ENCODE measurements at regions not wholly inside any gene's neighbourhood (a gene's known extent, or its start where the extent isn't known, plus 50 kb on each side); places are given as distances from the start of the nearest gene placed in this dataset.

DNA sequence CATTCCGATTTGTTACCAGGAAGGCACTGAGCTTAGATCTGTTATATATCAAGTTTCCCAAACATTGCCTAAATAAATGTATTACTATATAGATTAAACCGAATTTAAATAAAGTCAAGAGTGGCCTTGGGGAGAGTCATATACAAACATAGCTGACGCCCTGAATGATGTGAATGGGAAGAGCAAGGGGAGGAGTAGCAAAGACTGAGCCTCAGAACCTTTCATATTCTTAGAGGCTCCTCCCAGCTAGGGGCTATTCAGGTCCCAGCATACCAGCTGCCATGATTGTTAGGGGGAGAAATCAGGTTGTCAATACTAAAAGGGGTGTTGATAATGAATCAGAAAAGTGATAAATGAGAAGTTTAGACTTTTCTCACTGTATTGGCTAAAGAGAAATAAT, 64.7 kb upstream of the ITGB1 start (continued):
- TF ChIP-seq, protein P1, sequence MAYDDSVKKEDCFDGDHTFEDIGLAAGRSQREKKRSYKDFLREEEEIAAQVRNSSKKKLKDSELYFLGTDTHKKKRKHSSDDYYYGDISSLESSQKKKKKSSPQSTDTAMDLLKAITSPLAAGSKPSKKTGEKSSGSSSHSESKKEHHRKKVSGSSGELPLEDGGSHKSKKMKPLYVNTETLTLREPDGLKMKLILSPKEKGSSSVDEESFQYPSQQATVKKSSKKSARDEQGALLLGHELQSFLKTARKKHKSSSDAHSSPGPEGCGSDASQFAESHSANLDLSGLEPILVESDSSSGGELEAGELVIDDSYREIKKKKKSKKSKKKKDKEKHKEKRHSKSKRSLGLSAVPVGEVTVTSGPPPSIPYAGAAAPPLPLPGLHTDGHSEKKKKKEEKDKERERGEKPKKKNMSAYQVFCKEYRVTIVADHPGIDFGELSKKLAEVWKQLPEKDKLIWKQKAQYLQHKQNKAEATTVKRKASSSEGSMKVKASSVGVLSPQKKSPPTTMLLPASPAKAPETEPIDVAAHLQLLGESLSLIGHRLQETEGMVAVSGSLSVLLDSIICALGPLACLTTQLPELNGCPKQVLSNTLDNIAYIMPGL (CRISPR knock-in tag; IDR thresholded peaks at IDR 0.05): no peak
- no peak for TF ChIP-seq TCF7 (CRISPR knock-in tag; IDR thresholded peaks at IDR 0.05; ENCODE audit: low read depth)
- no peak for TF ChIP-seq CREB1 (CRISPR knock-in tag; IDR thresholded peaks at IDR 0.05)
- no peak for TF ChIP-seq ZBTB21 (CRISPR knock-in tag; IDR thresholded peaks at IDR 0.05; ENCODE audit: borderline replicate concordance)
- no peak for TF ChIP-seq ZNF232 (CRISPR knock-in tag; IDR thresholded peaks at IDR 0.05)
- TF ChIP-seq, protein P2, sequence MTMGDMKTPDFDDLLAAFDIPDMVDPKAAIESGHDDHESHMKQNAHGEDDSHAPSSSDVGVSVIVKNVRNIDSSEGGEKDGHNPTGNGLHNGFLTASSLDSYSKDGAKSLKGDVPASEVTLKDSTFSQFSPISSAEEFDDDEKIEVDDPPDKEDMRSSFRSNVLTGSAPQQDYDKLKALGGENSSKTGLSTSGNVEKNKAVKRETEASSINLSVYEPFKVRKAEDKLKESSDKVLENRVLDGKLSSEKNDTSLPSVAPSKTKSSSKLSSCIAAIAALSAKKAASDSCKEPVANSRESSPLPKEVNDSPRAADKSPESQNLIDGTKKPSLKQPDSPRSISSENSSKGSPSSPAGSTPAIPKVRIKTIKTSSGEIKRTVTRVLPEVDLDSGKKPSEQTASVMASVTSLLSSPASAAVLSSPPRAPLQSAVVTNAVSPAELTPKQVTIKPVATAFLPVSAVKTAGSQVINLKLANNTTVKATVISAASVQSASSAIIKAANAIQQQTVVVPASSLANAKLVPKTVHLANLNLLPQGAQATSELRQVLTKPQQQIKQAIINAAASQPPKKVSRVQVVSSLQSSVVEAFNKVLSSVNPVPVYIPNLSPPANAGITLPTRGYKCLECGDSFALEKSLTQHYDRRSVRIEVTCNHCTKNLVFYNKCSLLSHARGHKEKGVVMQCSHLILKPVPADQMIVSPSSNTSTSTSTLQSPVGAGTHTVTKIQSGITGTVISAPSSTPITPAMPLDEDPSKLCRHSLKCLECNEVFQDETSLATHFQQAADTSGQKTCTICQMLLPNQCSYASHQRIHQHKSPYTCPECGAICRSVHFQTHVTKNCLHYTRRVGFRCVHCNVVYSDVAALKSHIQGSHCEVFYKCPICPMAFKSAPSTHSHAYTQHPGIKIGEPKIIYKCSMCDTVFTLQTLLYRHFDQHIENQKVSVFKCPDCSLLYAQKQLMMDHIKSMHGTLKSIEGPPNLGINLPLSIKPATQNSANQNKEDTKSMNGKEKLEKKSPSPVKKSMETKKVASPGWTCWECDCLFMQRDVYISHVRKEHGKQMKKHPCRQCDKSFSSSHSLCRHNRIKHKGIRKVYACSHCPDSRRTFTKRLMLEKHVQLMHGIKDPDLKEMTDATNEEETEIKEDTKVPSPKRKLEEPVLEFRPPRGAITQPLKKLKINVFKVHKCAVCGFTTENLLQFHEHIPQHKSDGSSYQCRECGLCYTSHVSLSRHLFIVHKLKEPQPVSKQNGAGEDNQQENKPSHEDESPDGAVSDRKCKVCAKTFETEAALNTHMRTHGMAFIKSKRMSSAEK (CRISPR knock-in tag; IDR thresholded peaks at IDR 0.05; ENCODE audit: borderline replicate concordance): no peak
- TF ChIP-seq, protein P3, sequence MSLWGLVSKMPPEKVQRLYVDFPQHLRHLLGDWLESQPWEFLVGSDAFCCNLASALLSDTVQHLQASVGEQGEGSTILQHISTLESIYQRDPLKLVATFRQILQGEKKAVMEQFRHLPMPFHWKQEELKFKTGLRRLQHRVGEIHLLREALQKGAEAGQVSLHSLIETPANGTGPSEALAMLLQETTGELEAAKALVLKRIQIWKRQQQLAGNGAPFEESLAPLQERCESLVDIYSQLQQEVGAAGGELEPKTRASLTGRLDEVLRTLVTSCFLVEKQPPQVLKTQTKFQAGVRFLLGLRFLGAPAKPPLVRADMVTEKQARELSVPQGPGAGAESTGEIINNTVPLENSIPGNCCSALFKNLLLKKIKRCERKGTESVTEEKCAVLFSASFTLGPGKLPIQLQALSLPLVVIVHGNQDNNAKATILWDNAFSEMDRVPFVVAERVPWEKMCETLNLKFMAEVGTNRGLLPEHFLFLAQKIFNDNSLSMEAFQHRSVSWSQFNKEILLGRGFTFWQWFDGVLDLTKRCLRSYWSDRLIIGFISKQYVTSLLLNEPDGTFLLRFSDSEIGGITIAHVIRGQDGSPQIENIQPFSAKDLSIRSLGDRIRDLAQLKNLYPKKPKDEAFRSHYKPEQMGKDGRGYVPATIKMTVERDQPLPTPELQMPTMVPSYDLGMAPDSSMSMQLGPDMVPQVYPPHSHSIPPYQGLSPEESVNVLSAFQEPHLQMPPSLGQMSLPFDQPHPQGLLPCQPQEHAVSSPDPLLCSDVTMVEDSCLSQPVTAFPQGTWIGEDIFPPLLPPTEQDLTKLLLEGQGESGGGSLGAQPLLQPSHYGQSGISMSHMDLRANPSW (CRISPR knock-in tag; conservative IDR thresholded peaks at IDR 0.05; ENCODE audit: low read depth): no peak
- TF ChIP-seq, protein P4, sequence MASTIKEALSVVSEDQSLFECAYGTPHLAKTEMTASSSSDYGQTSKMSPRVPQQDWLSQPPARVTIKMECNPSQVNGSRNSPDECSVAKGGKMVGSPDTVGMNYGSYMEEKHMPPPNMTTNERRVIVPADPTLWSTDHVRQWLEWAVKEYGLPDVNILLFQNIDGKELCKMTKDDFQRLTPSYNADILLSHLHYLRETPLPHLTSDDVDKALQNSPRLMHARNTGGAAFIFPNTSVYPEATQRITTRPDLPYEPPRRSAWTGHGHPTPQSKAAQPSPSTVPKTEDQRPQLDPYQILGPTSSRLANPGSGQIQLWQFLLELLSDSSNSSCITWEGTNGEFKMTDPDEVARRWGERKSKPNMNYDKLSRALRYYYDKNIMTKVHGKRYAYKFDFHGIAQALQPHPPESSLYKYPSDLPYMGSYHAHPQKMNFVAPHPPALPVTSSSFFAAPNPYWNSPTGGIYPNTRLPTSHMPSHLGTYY (CRISPR knock-in tag; IDR thresholded peaks at IDR 0.05): no peak

DNA sequence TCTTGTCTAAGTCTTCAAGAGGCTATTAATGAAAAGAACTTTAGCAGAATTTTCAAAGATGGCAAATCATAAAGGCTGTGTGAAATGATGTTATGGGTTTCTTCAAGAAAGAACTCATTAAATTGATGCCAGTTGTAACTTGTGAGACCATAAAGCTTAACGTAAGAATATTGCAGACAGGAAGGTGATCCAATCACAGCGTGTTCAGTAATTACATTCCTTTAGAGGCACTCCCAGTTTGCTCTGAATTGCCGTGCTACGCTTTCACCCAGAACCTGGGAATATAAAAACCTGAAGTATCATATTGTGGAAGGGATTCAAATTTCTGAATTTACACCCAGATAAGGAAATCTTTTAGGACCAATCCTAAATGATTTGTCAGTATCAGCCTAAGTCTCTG, 64.1 kb upstream of the ITGB1 start:
- ChIA-PET POLR2A (no interaction called here), CTCF (interaction anchor here (1.2 kb wide), 1 partner anchor 13 kb away, joined by 6 read pairs; no protein-coding TSS in a partner anchor)
- no peak overlapping the region for H3K4me3 Mint-ChIP-seq
- H3K36me3 Mint-ChIP-seq: no peaks in the 10 kb centered on the region
- H3K27me3 Mint-ChIP-seq (ENCODE audit: low read depth): no peaks in the 10 kb centered on the region
- no peak for ATAC-seq
- H3K27ac Mint-ChIP-seq: no peak overlapping the region
- peaks cover 41% of the 10 kb centered on the region for H3K4me1 Mint-ChIP-seq
- H3K9me3 Mint-ChIP-seq: peaks cover 3% of the 10 kb centered on the region
- DNase-seq (ENCODE audit: low spot score): no peak
- TF ChIP-seq HMGA2 (CRISPR knock-in tag; IDR thresholded peaks at IDR 0.05): no peak
- no peak for TF ChIP-seq ZBTB21 (CRISPR knock-in tag; IDR thresholded peaks at IDR 0.05; ENCODE audit: borderline replicate concordance)
- TF ChIP-seq ZNF317 (CRISPR knock-in tag; IDR thresholded peaks at IDR 0.05; ENCODE audit: borderline replicate concordance, low read depth): no peak
- TF ChIP-seq, protein P1 (CRISPR knock-in tag; IDR thresholded peaks at IDR 0.05): no peak
- TF ChIP-seq, protein P5, sequence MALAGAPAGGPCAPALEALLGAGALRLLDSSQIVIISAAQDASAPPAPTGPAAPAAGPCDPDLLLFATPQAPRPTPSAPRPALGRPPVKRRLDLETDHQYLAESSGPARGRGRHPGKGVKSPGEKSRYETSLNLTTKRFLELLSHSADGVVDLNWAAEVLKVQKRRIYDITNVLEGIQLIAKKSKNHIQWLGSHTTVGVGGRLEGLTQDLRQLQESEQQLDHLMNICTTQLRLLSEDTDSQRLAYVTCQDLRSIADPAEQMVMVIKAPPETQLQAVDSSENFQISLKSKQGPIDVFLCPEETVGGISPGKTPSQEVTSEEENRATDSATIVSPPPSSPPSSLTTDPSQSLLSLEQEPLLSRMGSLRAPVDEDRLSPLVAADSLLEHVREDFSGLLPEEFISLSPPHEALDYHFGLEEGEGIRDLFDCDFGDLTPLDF (CRISPR knock-in tag; IDR thresholded peaks at IDR 0.05): no peak
- TF ChIP-seq ESRRA (CRISPR knock-in tag; IDR thresholded peaks at IDR 0.05; ENCODE audit: borderline replicate concordance): no peak
- no peak for TF ChIP-seq NR1H2 (CRISPR knock-in tag; IDR thresholded peaks at IDR 0.05)
- TF ChIP-seq, protein P6, sequence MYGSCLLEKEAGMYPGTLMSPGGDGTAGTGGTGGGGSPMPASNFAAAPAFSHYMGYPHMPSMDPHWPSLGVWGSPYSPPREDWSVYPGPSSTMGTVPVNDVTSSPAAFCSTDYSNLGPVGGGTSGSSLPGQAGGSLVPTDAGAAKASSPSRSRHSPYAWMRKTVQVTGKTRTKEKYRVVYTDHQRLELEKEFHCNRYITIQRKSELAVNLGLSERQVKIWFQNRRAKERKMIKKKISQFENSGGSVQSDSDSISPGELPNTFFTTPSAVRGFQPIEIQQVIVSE (CRISPR knock-in tag; IDR thresholded peaks at IDR 0.05; ENCODE audit: borderline replicate concordance): no peak
- TF ChIP-seq, protein P7, sequence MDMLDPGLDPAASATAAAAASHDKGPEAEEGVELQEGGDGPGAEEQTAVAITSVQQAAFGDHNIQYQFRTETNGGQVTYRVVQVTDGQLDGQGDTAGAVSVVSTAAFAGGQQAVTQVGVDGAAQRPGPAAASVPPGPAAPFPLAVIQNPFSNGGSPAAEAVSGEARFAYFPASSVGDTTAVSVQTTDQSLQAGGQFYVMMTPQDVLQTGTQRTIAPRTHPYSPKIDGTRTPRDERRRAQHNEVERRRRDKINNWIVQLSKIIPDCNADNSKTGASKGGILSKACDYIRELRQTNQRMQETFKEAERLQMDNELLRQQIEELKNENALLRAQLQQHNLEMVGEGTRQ (CRISPR knock-in tag; IDR thresholded peaks at IDR 0.05): no peak
- TF ChIP-seq, protein P8, sequence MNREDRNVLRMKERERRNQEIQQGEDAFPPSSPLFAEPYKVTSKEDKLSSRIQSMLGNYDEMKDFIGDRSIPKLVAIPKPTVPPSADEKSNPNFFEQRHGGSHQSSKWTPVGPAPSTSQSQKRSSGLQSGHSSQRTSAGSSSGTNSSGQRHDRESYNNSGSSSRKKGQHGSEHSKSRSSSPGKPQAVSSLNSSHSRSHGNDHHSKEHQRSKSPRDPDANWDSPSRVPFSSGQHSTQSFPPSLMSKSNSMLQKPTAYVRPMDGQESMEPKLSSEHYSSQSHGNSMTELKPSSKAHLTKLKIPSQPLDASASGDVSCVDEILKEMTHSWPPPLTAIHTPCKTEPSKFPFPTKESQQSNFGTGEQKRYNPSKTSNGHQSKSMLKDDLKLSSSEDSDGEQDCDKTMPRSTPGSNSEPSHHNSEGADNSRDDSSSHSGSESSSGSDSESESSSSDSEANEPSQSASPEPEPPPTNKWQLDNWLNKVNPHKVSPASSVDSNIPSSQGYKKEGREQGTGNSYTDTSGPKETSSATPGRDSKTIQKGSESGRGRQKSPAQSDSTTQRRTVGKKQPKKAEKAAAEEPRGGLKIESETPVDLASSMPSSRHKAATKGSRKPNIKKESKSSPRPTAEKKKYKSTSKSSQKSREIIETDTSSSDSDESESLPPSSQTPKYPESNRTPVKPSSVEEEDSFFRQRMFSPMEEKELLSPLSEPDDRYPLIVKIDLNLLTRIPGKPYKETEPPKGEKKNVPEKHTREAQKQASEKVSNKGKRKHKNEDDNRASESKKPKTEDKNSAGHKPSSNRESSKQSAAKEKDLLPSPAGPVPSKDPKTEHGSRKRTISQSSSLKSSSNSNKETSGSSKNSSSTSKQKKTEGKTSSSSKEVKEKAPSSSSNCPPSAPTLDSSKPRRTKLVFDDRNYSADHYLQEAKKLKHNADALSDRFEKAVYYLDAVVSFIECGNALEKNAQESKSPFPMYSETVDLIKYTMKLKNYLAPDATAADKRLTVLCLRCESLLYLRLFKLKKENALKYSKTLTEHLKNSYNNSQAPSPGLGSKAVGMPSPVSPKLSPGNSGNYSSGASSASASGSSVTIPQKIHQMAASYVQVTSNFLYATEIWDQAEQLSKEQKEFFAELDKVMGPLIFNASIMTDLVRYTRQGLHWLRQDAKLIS (CRISPR knock-in tag; IDR thresholded peaks at IDR 0.05; ENCODE audit: borderline replicate concordance): no peak

Measured in WTC11 (cell line).